PC-3 (cell line): ENCODE measurements at regions not wholly inside any gene's neighbourhood (a gene's known extent, or its start where the extent isn't known, plus 50 kb on each side); places are given as distances from the start of the nearest gene placed in this dataset.

Source experiments
- ATAC-seq: fragments of 200-7000 bp; cut with Tn5 transposase; 2 replicates; pipeline ENCODE4 v1.9.1; 2020; ENCODE audit warnings: mild to moderate bottlenecking, moderate library complexity
- BruUV-seq: library from RNA; stranded (reverse); fragments of 400-500 nt; replicated peaks from 2 replicates; lab custom pipeline; 2021; lab: Mats Ljungman, UMichigan
- CTCF ChIA-PET: fragments of 300-600 bp; sonication (Branson Sonifier 250); formaldehyde crosslinking; loops from one replicate; lab custom pipeline; 2022; ENCODE audit warnings: antibody characterized with exemption; lab: Charles Lee
- POLR2A ChIA-PET: fragments of 300-600 bp; sonication (Branson Sonifier 250); formaldehyde crosslinking; loops from one replicate; lab custom pipeline; 2022; ENCODE audit warnings: antibody characterized with exemption; ENCODE audit not compliant: unreplicated experiment; lab: Charles Lee
- DNase-seq: peaks from one replicate; pipeline ENCODE4 v3.0.0-alpha.2; 2015
- H2AFZ ChIP-seq: fragments of 300-600 bp; sonication (generic); 2 replicates; pipeline ENCODE4 v1.6.0; 2016; ENCODE audit warnings: antibody characterized with exemption, low read length
- H3F3A ChIP-seq: fragments of 300-600 bp; sonication (generic); one replicate; pipeline ENCODE4 v1.6.0; 2017; ENCODE audit warnings: antibody characterized with exemption, low read length, control low read depth, mild to moderate bottlenecking; ENCODE audit not compliant: unreplicated experiment
- H3K27ac ChIP-seq: fragments of 300-600 bp; sonication (generic); 2 replicates; pipeline ENCODE4 v1.5.1; 2016; ENCODE audit warnings: mild to moderate bottlenecking, low read length
- H3K27me3 ChIP-seq: fragments of 300-600 bp; sonication (generic); 2 replicates; pipeline ENCODE4 v1.6.1; 2016; ENCODE audit warnings: low read length, mixed read lengths
- H3K36me3 ChIP-seq: fragments of 300-600 bp; sonication (generic); 2 replicates; pipeline ENCODE4 v1.6.1; 2016; ENCODE audit warnings: low read depth, mixed run types, low read length, mixed read lengths
- H3K4me1 ChIP-seq: fragments of 300-600 bp; sonication (generic); 2 replicates; pipeline ENCODE4 v1.5.1; 2016; ENCODE audit warnings: low read length; ENCODE audit not compliant: insufficient read depth
- H3K4me2 ChIP-seq: fragments of 300-600 bp; sonication (generic); 2 replicates; pipeline ENCODE4 v1.6.0; 2016; ENCODE audit warnings: low read length
- H3K4me3 ChIP-seq: fragments of 300-600 bp; sonication (generic); 2 replicates; pipeline ENCODE4 v1.5.1; 2016; ENCODE audit warnings: mild to moderate bottlenecking, low read length, mixed read lengths
- H3K79me2 ChIP-seq: fragments of 300-600 bp; sonication (generic); 2 replicates; pipeline ENCODE4 v1.6.1; 2017; ENCODE audit warnings: low read length, mixed read lengths
- H3K9ac ChIP-seq: fragments of 300-600 bp; sonication (generic); 2 replicates; pipeline ENCODE4 v1.6.0; 2016; ENCODE audit warnings: mild to moderate bottlenecking, low read length
- H3K9me2 ChIP-seq: fragments of 300-600 bp; sonication (generic); replicated peaks from 2 replicates; pipeline ENCODE4 v1.6.1; 2016; ENCODE audit warnings: mixed run types, low read length, mixed read lengths
- H3K9me3 ChIP-seq: fragments of 300-600 bp; sonication (generic); 2 replicates; pipeline ENCODE4 v1.6.1; 2016; ENCODE audit warnings: low read length, mixed read lengths
- H4K20me1 ChIP-seq: fragments of 300-600 bp; sonication (generic); 2 replicates; pipeline ENCODE4 v1.6.1; 2016; ENCODE audit warnings: low read length, mixed read lengths
- CTCF ChIP-seq: fragments of 300-600 bp; sonication (generic); conservative IDR thresholded peaks from 2 replicates; pipeline ENCODE4 v1.5.1; 2017; ENCODE audit warnings: antibody characterized with exemption, low read depth, mild to moderate bottlenecking, low read length
- EZH2 ChIP-seq: fragments of 300-600 bp; sonication (generic); IDR thresholded peaks from one replicate; pipeline ENCODE4 v1.6.1; 2017; ENCODE audit warnings: antibody characterized with exemption, mild to moderate bottlenecking, low read length; ENCODE audit not compliant: unreplicated experiment
- EZH2phosphoT487 ChIP-seq: fragments of 300-600 bp; sonication (generic); IDR thresholded peaks from 2 replicates; pipeline ENCODE4 v1.6.1; 2018; ENCODE audit warnings: mild to moderate bottlenecking, antibody characterized with exemption, low read length, borderline replicate concordance
- intact Hi-C: fragments of 100-400 bp; cut with micrococcal nuclease; formaldehyde crosslinking; loops from 2 replicates; pipeline ENCODE4 v1.9.0; 2023

DNA sequence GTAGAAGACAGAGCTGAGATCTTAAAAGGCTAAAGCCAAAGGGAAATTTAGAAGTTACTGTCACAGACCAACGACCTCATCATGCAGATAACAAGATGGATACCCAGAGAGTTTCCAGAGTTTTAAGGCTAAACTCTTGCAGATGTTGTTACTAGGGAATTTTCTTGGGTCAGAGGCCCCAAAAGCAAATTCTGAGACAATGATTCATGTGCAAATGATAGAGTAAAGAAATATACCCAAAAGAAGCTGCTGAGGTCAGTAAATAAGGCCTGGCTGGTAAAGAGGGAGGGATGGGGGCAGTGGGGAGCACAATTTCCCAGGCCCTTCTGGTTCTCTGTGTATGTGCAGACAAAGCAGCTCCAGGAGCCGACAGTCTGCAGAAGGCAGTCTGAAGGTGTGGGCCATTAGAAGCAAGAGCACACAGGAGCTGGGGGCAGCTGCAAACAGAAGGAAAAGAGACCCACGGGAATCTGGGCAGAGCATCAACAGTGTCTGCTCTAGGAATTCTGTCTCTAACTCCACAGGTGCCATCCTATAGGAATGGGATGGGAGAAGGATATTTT is 330.8 kb downstream of the TBC1D4 start:
- Histone ChIP-seq H3K27ac (no peak overlapping the region), H3K9ac (no peak overlapping the region), H2AFZ (no peak overlapping the region), H3K9me2 (no peaks in the 10 kb centered on the region), H3K9me3 (no peaks in the 10 kb centered on the region), H3K4me3 (no peak overlapping the region), H3F3A (no peaks in the 10 kb centered on the region), H3K4me1 (no peaks in the 10 kb centered on the region; the same call in 1 of the 2 replicates), H3K27me3 (no peaks in the 10 kb centered on the region), H4K20me1 (no peaks in the 10 kb centered on the region), H3K79me2 (no peaks in the 10 kb centered on the region), H3K36me3 (no peaks in the 10 kb centered on the region), H3K4me2 (no peak overlapping the region)
- ChIA-PET CTCF (no interaction called here), POLR2A (no interaction called here)
- ATAC-seq (no peak), DNase-seq (no peak)
- no TSS peak for BruUV-seq
- TF ChIP-seq CTCF: no peak
- no peak for TF ChIP-seq EZH2
- TF ChIP-seq EZH2phosphoT487: no peak
- intact Hi-C loops: no loop called here

DNA sequence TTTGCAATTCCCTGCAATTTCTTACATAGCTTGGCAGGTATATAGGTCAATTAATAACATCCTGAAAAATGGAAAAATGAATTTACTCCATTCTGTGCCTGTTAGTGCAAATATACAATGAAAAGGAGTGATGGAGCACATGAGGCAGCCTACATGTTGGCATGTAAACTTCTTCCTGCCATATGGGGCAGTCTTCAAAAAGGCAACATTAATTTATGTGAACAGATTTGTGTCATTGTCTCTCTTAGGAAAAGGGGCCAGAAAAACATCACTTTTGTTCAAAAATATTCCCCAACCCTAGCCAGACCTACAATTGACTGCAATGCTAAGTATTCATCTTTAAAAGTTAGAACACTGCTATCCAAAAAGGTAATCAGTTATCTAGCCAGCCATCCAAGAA is 332.2 kb downstream of the TBC1D4 start:
- CTCF ChIA-PET: no interaction called here
- no peaks in the 10 kb centered on the region; the same call in 1 of the 2 replicates for H3K4me1 ChIP-seq
- no TSS peak for BruUV-seq

GRCh38 chr13:75147946-75148345 is 334.0 kb downstream of the TBC1D4 start:
- POLR2A ChIA-PET: no interaction called here
- Histone ChIP-seq H3F3A (no peaks in the 10 kb centered on the region), H3K4me2 (no peak overlapping the region), H3K4me3 (no peak overlapping the region), H3K27me3 (no peaks in the 10 kb centered on the region), H3K27ac (no peak overlapping the region), H3K4me1 (no peaks in the 10 kb centered on the region; the same call in 1 of the 2 replicates), H4K20me1 (no peaks in the 10 kb centered on the region), H3K9me2 (no peaks in the 10 kb centered on the region), H3K36me3 (no peaks in the 10 kb centered on the region), H2AFZ (no peak overlapping the region), H3K79me2 (no peaks in the 10 kb centered on the region), H3K9ac (no peak overlapping the region), H3K9me3 (no peaks in the 10 kb centered on the region)
- TF ChIP-seq EZH2phosphoT487 (no peak), CTCF (no peak)
- BruUV-seq: no TSS peak
- ATAC-seq: no peak
- DNase-seq: no peak
- intact Hi-C loops: no loop called here
- CTCF ChIA-PET: no interaction called here

More for the DNA sequence above, 332.2 kb downstream of the TBC1D4 start:
- POLR2A ChIA-PET: no interaction called here
- no peak for TF ChIP-seq EZH2phosphoT487
- DNase-seq: no peak
- Histone ChIP-seq H3K9me2 (no peaks in the 10 kb centered on the region), H3K27ac (no peak overlapping the region), H3F3A (no peaks in the 10 kb centered on the region), H3K9ac (no peak overlapping the region), H3K79me2 (no peaks in the 10 kb centered on the region), H3K36me3 (no peaks in the 10 kb centered on the region), H3K9me3 (no peaks in the 10 kb centered on the region), H2AFZ (no peak overlapping the region), H3K4me3 (no peak overlapping the region), H4K20me1 (no peaks in the 10 kb centered on the region), H3K27me3 (no peaks in the 10 kb centered on the region), H3K4me2 (no peak overlapping the region)
- intact Hi-C loops: no loop called here
- ATAC-seq: no peak
